SH-SY5Y (cell line): ENCODE measurements at regions not wholly inside any gene's neighbourhood (a gene's known extent, or its start where the extent isn't known, plus 50 kb on each side); places are given as distances from the start of the nearest gene placed in this dataset.

Experiments used
- GATA2 ChIP-seq: IDR thresholded peaks from 2 replicates; pipeline ENCODE4 v1.6.1; 2011; ENCODE audit warnings: mild to moderate bottlenecking, low read depth, low read length
- GATA3 ChIP-seq: IDR thresholded peaks from 2 replicates; pipeline ENCODE4 v1.6.1; 2011; ENCODE audit warnings: low read depth, mild to moderate bottlenecking, low read length, moderate library complexity

DNA sequence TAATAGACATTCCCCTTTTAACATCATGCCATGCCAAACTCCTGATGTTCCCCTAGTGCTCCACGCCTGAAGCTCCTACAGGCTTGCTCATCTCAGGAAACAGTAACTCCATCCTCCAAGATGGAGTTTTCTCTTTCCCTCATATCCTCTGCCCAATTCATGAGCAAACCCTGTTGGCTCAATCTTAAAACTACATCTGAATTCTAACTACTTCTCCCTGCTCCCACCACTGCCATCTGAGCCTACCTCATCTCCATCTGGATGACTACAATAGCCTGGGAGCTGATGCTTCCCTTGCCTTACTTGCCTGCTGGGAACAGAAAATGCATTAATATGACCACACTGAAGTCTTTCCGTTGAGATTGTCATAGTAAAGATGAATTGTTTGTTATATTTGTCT, 271.7 kb upstream of the MKLN1 start:
- TF ChIP-seq GATA3, result no peak
- no peak for TF ChIP-seq GATA2
